NB4 (cell line): ENCODE measurements at regions not wholly inside any gene's neighbourhood (a gene's known extent, or its start where the extent isn't known, plus 50 kb on each side); places are given as distances from the start of the nearest gene placed in this dataset.
"Not testable (repeated sequence)": the region's sequence is repeated elsewhere in the genome, so short reads cannot be mapped to it uniquely, and the experiment has no call there.

Experiments used
- DNase-seq: peaks from one replicate; pipeline ENCODE4 v3.0.0; 2010; ENCODE audit warnings: low read depth
- H3K4me3 ChIP-seq: one replicate; pipeline ENCODE4 v1.5.1; 2011; ENCODE audit warnings: mild to moderate bottlenecking, low read depth, low read length, moderate library complexity
- CTCF ChIP-seq: IDR thresholded peaks from one replicate; pipeline ENCODE4 v1.5.1; 2012; ENCODE audit warnings: low read depth, low read length
- MYC ChIP-seq: IDR thresholded peaks from 2 replicates; pipeline ENCODE4 v1.6.1; 2011; ENCODE audit warnings: low read depth, low read length
- POLR2A ChIP-seq: IDR thresholded peaks from 2 replicates; pipeline ENCODE4 v1.6.1; 2011; ENCODE audit warnings: mild to moderate bottlenecking; ENCODE audit not compliant: insufficient read length; ENCODE audit errors: extremely low read depth
- TF ChIP-seq, protein P1 (sequence below): IDR thresholded peaks from 2 replicates; pipeline ENCODE4 v1.6.1; 2011; ENCODE audit warnings: low read depth, low read length

- no peak overlapping the region for H3K4me3 ChIP-seq
- no peak for DNase-seq
- TF ChIP-seq MYC (no peak), CTCF (no peak), POLR2A (no peak)
- TF ChIP-seq, protein P1, sequence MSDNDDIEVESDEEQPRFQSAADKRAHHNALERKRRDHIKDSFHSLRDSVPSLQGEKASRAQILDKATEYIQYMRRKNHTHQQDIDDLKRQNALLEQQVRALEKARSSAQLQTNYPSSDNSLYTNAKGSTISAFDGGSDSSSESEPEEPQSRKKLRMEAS = no peak
Measured at GRCh38 chr2:150122156-150122555, 365.3 kb downstream of the RND3 start.

DNA sequence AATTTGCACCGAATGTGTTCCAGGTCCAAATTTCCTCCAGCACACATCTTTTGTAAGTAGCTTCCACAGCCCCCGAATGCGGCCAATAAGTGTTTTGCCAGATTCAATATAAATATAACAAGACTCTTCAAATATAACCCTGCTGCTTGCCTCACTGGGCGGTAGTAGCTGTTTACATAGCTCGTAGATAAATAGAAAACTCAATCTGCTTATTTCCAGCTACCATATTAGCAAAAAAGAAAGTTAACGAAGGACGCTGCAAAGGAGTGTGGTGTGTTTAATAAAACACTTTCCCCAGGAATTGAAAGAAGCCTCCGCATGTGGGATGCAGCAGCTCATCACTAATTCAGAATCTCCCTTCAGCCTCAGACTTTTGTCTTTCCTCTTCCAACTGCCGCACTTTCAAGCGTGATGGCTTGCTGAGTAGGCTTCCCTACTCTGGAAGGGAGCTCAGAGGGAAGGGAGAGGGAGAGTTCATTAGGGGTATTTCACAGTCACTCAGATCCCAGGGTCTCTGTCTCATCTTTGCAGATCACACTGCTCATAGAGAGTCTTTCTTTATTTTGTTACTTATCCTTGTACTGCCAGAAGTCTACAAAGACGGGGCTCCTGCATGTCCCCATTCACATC lies 367.0 kb downstream of the RND3 start:
- no peak for DNase-seq
- H3K4me3 ChIP-seq = no peak overlapping the region
- TF ChIP-seq, protein P1 = no peak
- TF ChIP-seq CTCF (no peak), MYC (no peak), POLR2A (no peak)

GRCh38 chr2:150119819-150120218 lies 367.6 kb downstream of the RND3 start:
- no peak for DNase-seq
- H3K4me3 ChIP-seq = no peak overlapping the region
- TF ChIP-seq POLR2A = no peak
- TF ChIP-seq, protein P1 = no peak
- TF ChIP-seq MYC = no peak
- no peak for TF ChIP-seq CTCF

- not testable (repeated sequence) for H3K4me3 ChIP-seq, DNase-seq
Measured at GRCh38 chr2:150114089-150114488, 373.4 kb downstream of the RND3 start.

GRCh38 chr2:150110548-150110947 lies 376.9 kb downstream of the RND3 start:
- no peak overlapping the region for H3K4me3 ChIP-seq
- TF ChIP-seq, protein P1 = no peak
- no peak for TF ChIP-seq MYC
- TF ChIP-seq POLR2A = no peak
- TF ChIP-seq CTCF = no peak
- no peak for DNase-seq

DNA sequence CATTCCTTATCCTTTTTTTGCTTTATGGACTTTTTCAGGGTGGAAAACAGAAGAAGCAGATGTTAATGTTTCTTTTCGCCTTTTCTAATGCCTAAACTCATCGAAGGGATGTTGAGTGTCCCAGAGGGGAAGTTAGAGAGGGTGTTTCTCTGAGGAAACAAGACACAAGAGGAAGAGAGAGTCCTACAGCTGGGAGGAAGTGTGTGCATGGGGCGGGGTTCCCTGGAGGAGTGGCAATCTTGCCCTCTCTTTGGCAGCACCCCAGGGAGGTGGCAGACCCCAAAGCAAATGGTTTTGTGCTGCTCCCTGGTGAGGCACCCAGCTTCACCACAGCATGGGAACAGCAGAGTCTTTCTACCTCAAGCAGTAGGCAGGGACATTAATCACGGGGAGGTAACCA lies 377.6 kb downstream of the RND3 start:
- no peak overlapping the region for H3K4me3 ChIP-seq
- TF ChIP-seq, protein P1 = no peak
- TF ChIP-seq CTCF (no peak), MYC (no peak), POLR2A (no peak)
- no peak for DNase-seq
